ENCODE measurements at regions not wholly inside any gene's neighbourhood (a gene's known extent, or its start where the extent isn't known, plus 50 kb on each side); places are given as distances from the start of the nearest gene placed in this dataset.
"Not testable (repeated sequence)": the region's sequence is repeated elsewhere in the genome, so short reads cannot be mapped to it uniquely, and the experiment has no call there.

DNA sequence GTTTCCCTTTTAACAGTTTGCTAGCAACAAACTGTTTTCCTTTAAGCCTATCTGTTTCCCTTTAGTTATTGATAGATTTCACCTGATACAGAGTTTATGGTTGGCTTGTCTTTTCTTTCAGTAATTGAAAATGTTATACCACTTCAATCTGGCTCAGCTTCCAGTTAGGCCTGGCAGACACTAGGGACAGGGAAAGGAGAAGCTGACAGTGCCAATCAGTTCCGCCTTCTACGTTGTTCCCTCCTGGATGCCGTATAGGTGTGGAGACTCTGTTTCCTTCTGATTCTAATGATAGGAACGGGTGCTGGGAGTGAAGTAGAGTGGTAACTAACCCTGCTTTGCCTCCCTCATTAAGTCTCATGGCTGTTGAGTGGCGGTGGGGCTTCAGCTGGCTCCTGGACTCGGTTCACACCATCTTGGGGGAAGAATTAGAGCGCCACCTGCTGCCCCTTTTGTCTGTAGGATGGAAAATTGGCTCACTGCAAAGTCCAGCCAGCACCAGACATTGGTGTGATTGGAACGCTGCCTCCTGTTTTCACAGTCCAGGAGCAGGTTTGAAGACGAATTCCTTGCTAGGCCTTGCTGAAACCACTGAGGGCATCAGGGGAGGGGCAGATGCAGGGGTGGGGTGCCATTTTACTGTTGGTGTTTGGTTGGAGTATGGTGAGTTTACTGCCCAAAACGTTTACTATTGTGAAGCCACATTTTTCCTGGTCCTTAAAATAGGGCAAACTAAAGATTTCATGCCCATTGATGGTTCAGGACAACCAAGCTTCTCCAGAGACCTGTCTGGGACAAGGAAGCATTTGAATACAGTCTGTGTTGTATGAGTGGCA lies 1729.5 kb downstream of the GRIK2 start:
- ATAC-seq = no peak

GRCh38 chr6:103119056-103119455 lies 1725.5 kb downstream of the GRIK2 start:
- no peak for ATAC-seq

DNA sequence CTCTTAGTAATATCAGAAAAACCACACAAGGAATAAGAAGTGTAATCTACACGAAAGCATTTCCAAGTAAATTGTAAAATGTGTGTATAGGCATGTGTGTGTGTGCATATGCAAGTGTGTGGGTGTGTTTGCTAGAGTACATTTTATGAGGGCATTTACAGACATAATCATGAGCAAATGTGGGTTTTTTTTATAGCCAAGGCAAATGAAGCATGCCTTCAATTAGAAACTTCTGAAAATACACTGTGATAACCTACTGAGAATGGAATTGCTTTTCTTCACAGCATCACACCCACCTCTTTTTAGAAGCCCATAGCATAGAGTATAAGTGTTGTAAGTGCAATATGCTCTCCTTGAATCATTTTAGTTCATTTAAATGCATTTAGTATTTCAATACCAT lies 1721.1 kb downstream of the GRIK2 start:
- no peak for ATAC-seq

- no peak for ATAC-seq
These were observed 1719.9 kb downstream of the GRIK2 start for GRCh38 chr6:103113416-103113815.

GRCh38 chr6:103107985-103108384 lies 1714.5 kb downstream of the GRIK2 start:
- ATAC-seq = no peak

- ATAC-seq = no peak
These were observed 1712.2 kb downstream of the GRIK2 start for GRCh38 chr6:103105686-103106085.

GRCh38 chr6:103101267-103101666 lies 1707.8 kb downstream of the GRIK2 start:
- no peak for ATAC-seq

- not testable (repeated sequence) for ATAC-seq
These were observed 1698.9 kb downstream of the GRIK2 start for GRCh38 chr6:103092414-103092813.

DNA sequence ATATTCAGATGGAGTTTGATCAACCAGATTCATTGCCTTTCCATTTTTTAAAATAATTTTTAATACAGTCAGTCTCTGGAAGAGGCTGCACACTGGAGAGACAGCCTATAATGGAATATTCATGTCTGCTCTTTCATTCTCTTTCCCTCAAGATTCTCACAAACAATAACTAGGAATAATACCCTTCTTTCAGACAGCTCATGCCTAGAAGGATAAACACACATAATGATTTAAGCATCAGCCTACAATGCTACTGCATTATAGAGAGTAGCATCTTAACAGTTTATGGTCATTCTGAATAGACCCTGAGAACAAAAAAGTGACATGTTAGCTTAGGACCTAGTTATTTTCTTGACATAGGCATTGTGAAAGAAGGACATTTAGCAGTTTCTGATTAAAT lies 1692.3 kb downstream of the GRIK2 start:
- no peak for ATAC-seq

- no peak for ATAC-seq
These were observed 1688.5 kb downstream of the GRIK2 start for GRCh38 chr6:103081876-103082630.

GRCh38 chr6:103081126-103081525 lies 1687.6 kb downstream of the GRIK2 start:
- ATAC-seq = no peak

DNA sequence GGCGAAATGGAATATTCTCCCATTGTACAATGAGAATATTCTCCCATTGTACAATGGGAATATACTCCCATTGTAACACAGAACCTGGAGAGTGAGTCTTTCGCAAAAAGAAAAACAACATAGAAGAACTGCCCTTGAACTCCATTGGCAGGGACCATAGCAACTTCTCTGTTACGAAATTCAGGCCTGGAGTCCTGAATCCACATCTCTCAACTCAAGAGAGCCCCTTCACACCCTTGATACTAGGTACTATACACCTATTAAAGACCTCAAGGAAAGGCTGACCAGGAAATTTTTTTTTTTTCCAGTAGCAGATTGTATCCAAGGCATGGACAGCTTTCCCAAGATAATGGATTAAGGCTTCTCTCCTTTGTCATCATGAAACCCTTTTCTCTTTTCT lies 1687.0 kb downstream of the GRIK2 start:
- ATAC-seq = no peak

DNA sequence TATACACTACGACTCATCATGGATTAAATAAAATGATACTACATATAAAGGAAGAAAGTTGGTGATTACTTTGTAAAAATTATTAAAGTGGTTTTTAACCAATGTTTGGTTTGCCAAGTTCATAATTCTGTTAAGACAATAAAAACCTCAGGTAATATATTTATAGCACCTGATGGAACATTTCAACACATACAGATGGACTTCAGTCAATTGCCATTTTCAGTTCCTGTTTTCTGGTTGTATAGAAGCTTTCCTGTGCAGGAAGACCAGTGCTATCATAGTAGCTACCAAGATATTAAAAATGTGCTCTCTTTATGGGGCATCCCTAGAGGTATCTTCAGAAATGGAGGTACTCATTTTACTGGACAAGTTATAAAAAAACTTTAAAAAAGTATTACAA lies 1686.4 kb downstream of the GRIK2 start:
- no peak for ATAC-seq

DNA sequence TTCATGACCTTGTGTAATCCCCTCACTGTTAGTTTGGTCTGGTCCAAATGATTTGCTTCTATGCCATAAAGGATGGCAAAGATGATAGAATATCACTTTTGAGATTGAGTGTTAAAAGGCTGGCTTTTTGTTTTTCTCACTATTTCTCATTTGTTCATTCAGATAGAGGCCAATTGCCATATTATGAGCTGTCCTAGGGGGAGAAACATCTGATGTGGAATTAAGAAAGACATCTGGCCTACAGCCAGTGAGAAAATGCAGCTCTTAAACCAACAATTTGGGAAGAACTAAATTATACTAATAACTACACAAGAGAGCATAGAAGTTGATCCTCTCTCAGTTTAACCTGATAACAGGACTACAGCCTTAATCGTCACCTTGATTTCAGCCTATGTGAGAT lies 1668.6 kb downstream of the GRIK2 start:
- no peak for ATAC-seq

- no peak for ATAC-seq
These were observed 1654.1 kb downstream of the GRIK2 start for GRCh38 chr6:103047567-103047966.

DNA sequence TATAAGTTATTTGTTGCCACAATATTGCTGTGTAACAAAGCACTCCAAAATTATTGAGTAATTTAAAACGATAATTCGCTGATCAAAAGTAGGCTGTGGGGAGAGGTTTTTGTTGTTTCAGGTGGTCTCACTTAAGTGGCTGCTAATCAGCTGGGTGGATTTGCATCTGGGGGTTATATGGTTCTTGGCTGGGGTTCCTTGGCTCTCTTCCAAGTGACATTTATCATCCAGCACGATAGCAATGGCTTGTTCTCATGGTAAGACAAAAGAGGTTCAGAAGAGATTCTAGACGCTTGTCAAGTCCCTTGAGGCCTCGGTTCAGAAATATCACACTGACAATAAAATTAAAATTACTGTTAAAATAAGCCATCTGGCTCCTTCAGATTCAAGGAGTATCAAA lies 1648.8 kb downstream of the GRIK2 start:
- ATAC-seq = no peak

DNA sequence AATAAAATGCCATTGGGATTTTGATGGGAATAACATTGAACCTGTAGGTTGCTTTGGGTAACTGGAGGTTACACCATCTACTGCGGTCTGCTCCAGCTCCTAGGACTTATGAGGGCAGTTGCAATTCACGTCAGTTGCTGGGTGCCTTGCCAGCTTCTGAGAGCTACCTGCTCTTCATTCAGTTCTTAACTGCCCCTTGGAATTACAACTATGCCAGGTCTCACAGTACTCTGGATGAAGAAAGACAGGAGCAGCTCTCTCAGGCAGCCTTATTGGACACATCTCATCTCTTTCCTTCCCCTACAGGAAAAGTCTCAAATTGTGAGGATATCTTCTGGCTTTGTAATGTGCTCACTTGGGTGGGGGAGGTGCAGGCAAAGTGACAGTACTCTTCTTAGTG lies 1643.3 kb downstream of the GRIK2 start:
- ATAC-seq = no peak

- ATAC-seq = no peak
These were observed 1633.9 kb downstream of the GRIK2 start for GRCh38 chr6:103027271-103027931.

DNA sequence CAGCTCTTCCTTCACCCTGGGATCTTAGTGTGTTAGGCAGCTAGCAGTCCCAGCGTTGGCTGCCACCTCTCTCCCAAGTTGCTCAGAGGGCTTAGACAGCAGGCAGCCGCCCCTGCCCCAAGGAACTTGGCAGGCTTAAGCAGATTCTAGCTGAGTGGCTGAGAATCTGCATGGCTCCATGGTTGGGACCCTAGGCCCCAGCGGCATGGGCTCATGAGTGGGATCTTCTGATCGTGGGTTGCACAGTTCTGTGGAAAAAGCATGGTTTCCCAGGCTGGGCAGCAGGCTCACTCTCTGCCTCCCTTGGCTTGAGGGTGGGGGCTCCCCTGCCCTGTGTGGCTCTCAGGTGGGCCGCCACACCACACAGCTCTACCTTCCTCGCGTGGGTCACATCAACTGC lies 1624.9 kb downstream of the GRIK2 start:
- ATAC-seq = no peak

DNA sequence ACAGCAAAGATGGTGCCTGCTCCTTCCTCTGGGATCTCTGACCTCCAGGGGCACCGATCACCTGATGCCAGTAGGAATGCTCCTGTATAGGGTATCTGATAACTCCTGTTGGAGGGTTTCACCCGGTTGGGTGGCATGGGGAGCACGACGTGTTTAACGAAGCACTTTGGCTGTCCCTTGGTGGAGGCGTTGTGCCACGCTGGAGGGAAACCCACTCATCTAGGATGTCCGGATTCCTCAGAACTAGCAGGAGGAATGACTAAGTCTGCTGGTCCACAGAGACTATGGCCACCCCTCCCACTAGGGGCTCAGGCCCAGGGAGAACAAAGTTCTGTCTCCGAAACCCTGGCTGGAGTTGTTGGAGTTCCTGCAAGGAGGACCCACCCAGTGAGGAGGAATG lies 1624.4 kb downstream of the GRIK2 start:
- ATAC-seq = no peak

GRCh38 chr6:103011605-103012004 lies 1618.1 kb downstream of the GRIK2 start:
- no peak for ATAC-seq

DNA sequence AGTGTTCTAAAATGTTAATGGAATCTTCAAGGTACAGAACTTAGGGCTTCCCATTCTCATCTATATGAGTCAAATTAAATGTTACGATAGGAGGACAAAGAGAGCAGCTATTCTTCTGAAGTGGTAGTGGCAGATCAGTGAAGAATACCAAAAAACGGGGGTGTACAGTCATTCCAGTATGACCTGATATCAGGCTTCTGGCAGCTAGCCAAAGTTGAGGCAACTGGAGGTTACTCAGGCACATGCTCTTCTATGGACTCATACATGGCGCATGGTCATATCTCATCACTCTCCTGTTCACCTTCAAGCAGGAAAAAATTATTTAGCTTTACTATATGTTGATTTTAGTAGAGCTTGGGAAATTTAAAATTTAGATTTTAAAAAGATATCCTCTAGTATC lies 1608.8 kb downstream of the GRIK2 start:
- no peak for ATAC-seq

DNA sequence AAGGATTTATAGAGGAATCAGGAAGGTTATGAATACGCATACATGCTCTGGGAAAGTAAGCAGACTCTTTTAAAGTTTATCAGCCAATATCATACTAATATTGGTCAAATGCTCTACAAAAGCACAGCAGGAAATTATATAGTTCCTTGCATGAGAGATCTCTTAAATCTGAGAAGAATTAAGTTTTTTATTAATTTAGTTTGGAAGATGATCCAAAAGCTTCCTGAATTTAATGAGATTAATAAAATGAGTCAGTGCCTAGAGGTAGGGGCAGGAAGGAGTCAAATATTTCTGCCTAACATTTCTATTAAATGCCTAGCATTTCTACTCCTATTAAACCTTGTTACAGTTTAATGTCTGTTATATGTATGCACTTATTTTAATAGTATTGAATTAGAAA lies 1608.2 kb downstream of the GRIK2 start:
- no peak for ATAC-seq

- no peak for ATAC-seq
These were observed 1607.2 kb downstream of the GRIK2 start for GRCh38 chr6:103000688-103001087.

All from esophagus mucosa (tissue), 1 donor.